ENCODE measurements at regions not wholly inside any gene's neighbourhood (a gene's known extent, or its start where the extent isn't known, plus 50 kb on each side); places are given as distances from the start of the nearest gene placed in this dataset.
"Not testable (repeated sequence)": the region's sequence is repeated elsewhere in the genome, so short reads cannot be mapped to it uniquely, and the experiment has no call there.

DNA sequence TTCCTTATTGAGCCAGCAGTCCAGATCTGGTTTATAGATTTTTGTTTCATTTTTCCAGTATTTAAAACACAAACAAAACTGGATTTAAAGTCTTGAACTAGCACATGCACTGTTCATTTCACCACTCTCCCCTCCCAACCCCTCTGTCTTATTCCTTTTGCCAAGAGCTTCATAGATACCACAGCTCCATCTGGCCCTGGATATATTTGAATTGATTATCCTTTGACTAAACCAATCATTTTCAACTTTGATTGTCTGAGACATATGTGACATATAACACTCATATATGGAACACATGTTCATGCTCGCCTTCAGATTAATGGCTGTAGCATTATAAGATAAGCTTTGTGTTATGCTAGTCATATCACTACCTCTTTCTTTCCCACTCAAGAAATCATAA, 376.6 kb upstream of the NAALADL2 start:
- H3K9me3 ChIP-seq (ENCODE audit: control insufficient read depth in 3 of 3, low read length in 3 of 3) = no peaks in the 10 kb centered on the region
- no peak overlapping the region for H3K27ac ChIP-seq (ENCODE audit: low read depth, low read length)
- no peak overlapping the region for H3K4me3 ChIP-seq (ENCODE audit: low read length in 3 of 3)

GRCh38 chr3:174483254-174483653, 375.9 kb upstream of the NAALADL2 start:
- Histone ChIP-seq H3K27me3 (ENCODE audit: control insufficient read depth in 3 of 3, insufficient read depth in 3 of 3, low read length in 3 of 3) (no peaks in the 10 kb centered on the region), H3K4me3 (ENCODE audit: low read length in 3 of 3) (no peak overlapping the region), H3K9me3 (ENCODE audit: control insufficient read depth in 3 of 3, low read length in 3 of 3) (no peaks in the 10 kb centered on the region), H3K9ac (ENCODE audit: low read depth in 1 of 3, low read length in 3 of 3) (no peak overlapping the region), H3K4me1 (ENCODE audit: control insufficient read depth in 3 of 3, insufficient read depth in 3 of 3, low read length in 3 of 3) (no peaks in the 10 kb centered on the region), H3K27ac (ENCODE audit: low read depth, low read length) (no peak overlapping the region), H3K36me3 (ENCODE audit: control insufficient read depth in 3 of 3, insufficient read depth in 3 of 3, low read length in 3 of 3) (no peaks in the 10 kb centered on the region)

More for the DNA sequence above, 376.6 kb upstream of the NAALADL2 start:
- Histone ChIP-seq H3K27me3 (ENCODE audit: control insufficient read depth in 3 of 3, insufficient read depth in 3 of 3, low read length in 3 of 3) (no peaks in the 10 kb centered on the region), H3K36me3 (ENCODE audit: control insufficient read depth in 3 of 3, insufficient read depth in 3 of 3, low read length in 3 of 3) (no peaks in the 10 kb centered on the region), H3K9ac (ENCODE audit: low read depth in 1 of 3, low read length in 3 of 3) (no peak overlapping the region), H3K4me1 (ENCODE audit: control insufficient read depth in 3 of 3, insufficient read depth in 3 of 3, low read length in 3 of 3) (no peaks in the 10 kb centered on the region)

DNA sequence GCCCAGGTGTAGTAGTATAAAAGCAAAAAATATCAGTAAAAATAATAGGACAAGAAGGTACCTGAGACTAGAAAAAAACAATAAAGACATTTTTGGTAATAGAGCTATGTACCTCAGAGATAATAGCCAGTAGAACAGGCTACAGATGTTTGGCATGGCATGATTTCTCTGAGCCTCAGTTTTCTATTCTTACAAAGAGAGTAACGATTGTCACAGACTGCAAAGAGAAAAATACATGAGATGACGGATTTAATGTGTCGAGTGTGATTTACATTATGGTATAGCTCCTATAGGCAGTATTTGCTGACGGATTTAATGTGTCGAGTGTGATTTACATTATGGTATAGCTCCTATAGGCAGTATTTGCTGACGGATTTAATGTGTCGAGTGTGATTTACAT, 375.3 kb upstream of the NAALADL2 start:
- not testable (repeated sequence) for H3K4me3 ChIP-seq (ENCODE audit: low read length in 3 of 3); H3K36me3 ChIP-seq (ENCODE audit: control insufficient read depth in 3 of 3, insufficient read depth in 3 of 3, low read length in 3 of 3); H3K27ac ChIP-seq (ENCODE audit: low read depth, low read length); H3K9ac ChIP-seq (ENCODE audit: low read depth in 1 of 3, low read length in 3 of 3); H3K4me1 ChIP-seq (ENCODE audit: control insufficient read depth in 3 of 3, insufficient read depth in 3 of 3, low read length in 3 of 3); H3K9me3 ChIP-seq (ENCODE audit: control insufficient read depth in 3 of 3, low read length in 3 of 3); H3K27me3 ChIP-seq (ENCODE audit: control insufficient read depth in 3 of 3, insufficient read depth in 3 of 3, low read length in 3 of 3)

DNA sequence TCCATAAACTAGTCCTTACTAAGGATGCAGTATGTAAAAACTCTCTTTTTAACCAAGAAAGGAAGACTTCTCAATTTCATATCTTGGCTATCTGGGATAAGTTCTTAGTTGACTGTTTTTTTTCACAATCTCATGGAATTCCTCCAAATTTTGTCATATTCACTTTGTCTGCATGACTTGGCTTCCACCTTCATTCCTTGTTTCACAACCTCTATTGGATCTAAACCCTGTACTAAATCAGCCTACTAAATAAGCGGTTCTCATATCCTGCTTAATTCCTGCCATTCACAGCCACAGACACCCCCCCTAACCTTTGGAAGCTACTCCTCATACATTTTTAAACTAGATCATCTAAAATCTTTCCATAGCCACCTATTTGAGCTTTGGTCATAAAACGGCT, 370.6 kb upstream of the NAALADL2 start:
- Histone ChIP-seq H3K9ac (ENCODE audit: low read depth in 1 of 3, low read length in 3 of 3) (no peak overlapping the region), H3K27ac (ENCODE audit: low read depth, low read length) (no peak overlapping the region), H3K36me3 (ENCODE audit: control insufficient read depth in 3 of 3, insufficient read depth in 3 of 3, low read length in 3 of 3) (no peaks in the 10 kb centered on the region), H3K4me3 (ENCODE audit: low read length in 3 of 3) (no peak overlapping the region), H3K9me3 (ENCODE audit: control insufficient read depth in 3 of 3, low read length in 3 of 3) (no peaks in the 10 kb centered on the region), H3K4me1 (ENCODE audit: control insufficient read depth in 3 of 3, insufficient read depth in 3 of 3, low read length in 3 of 3) (no peaks in the 10 kb centered on the region), H3K27me3 (ENCODE audit: control insufficient read depth in 3 of 3, insufficient read depth in 3 of 3, low read length in 3 of 3) (no peaks in the 10 kb centered on the region)

DNA sequence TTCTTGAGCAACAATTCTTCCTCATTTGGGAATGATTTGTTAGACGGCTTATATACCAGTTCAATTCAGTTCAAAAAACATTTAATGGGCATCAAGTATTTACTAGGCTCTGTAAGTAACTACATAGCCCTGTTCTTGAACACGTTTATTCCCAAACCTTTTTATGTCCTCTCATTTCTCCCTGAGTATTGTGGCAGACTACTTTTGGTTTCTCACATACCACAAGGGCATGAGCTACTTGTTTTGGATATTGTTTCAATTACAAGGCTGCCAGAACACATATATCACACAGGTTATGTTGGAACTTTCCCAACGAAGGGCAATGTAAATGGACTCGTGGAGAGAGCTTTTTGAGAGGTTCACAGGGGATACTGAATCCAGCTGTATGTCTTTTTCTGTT, 363.8 kb upstream of the NAALADL2 start:
- H3K27ac ChIP-seq (ENCODE audit: low read depth, low read length) = no peak overlapping the region
- H3K36me3 ChIP-seq (ENCODE audit: control insufficient read depth in 3 of 3, insufficient read depth in 3 of 3, low read length in 3 of 3) = no peaks in the 10 kb centered on the region
- H3K4me3 ChIP-seq (ENCODE audit: low read length in 3 of 3) = no peak overlapping the region
- H3K9ac ChIP-seq (ENCODE audit: low read depth in 1 of 3, low read length in 3 of 3) = no peak overlapping the region
- no peaks in the 10 kb centered on the region for H3K27me3 ChIP-seq (ENCODE audit: control insufficient read depth in 3 of 3, insufficient read depth in 3 of 3, low read length in 3 of 3)
- H3K4me1 ChIP-seq (ENCODE audit: control insufficient read depth in 3 of 3, insufficient read depth in 3 of 3, low read length in 3 of 3) = no peaks in the 10 kb centered on the region
- no peaks in the 10 kb centered on the region for H3K9me3 ChIP-seq (ENCODE audit: control insufficient read depth in 3 of 3, low read length in 3 of 3)

DNA sequence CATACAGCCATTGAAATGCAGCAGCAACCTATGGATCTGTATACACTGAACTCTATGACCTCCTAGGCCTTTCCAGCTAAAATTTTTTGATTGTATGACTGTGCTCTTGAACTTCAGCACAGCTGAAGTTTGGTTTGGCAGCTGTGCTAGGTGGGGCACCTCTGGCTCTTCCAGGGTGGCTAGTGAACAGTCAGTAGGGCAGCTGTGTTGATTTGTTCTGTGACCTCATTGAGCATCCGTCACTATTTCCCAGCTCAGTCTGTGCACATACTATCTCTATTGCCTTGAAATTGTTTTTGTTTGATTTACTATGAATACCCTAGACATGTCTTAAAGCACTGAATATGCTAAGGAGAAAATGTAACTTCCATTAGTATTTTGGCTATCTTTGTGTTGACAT, 363.2 kb upstream of the NAALADL2 start:
- Histone ChIP-seq H3K36me3 (ENCODE audit: control insufficient read depth in 3 of 3, insufficient read depth in 3 of 3, low read length in 3 of 3) (no peaks in the 10 kb centered on the region), H3K27ac (ENCODE audit: low read depth, low read length) (no peak overlapping the region), H3K4me3 (ENCODE audit: low read length in 3 of 3) (no peak overlapping the region), H3K9me3 (ENCODE audit: control insufficient read depth in 3 of 3, low read length in 3 of 3) (no peaks in the 10 kb centered on the region), H3K27me3 (ENCODE audit: control insufficient read depth in 3 of 3, insufficient read depth in 3 of 3, low read length in 3 of 3) (no peaks in the 10 kb centered on the region), H3K4me1 (ENCODE audit: control insufficient read depth in 3 of 3, insufficient read depth in 3 of 3, low read length in 3 of 3) (no peaks in the 10 kb centered on the region), H3K9ac (ENCODE audit: low read depth in 1 of 3, low read length in 3 of 3) (no peak overlapping the region)

DNA sequence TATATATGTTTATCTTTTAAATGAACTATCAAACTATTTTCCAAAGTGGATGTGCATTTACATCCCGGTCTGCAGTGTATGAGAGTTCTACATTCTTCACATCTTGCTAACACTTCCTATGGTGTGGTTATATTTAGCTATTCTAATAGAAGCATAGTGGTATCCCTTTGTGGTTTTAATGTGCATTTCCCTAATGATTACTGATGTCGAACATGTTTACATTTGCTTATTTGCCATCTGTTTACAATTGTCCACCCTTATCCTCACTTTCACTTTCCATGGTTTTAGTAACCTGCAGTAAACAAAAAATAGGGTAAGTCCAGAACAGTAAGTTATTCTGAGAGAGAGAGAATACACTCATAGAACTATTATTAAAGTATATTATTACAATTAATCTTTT, 360.5 kb upstream of the NAALADL2 start:
- H3K27ac ChIP-seq (ENCODE audit: low read depth, low read length) = no peak overlapping the region
- no peaks in the 10 kb centered on the region for H3K4me1 ChIP-seq (ENCODE audit: control insufficient read depth in 3 of 3, insufficient read depth in 3 of 3, low read length in 3 of 3)
- no peaks in the 10 kb centered on the region for H3K27me3 ChIP-seq (ENCODE audit: control insufficient read depth in 3 of 3, insufficient read depth in 3 of 3, low read length in 3 of 3)

GRCh38 chr3:174505266-174505665, 353.9 kb upstream of the NAALADL2 start:
- Histone ChIP-seq H3K4me3 (ENCODE audit: low read length in 3 of 3) (no peak overlapping the region), H3K9ac (ENCODE audit: low read depth in 1 of 3, low read length in 3 of 3) (no peak overlapping the region), H3K27ac (ENCODE audit: low read depth, low read length) (no peak overlapping the region), H3K27me3 (ENCODE audit: control insufficient read depth in 3 of 3, insufficient read depth in 3 of 3, low read length in 3 of 3) (no peaks in the 10 kb centered on the region), H3K9me3 (ENCODE audit: control insufficient read depth in 3 of 3, low read length in 3 of 3) (no peaks in the 10 kb centered on the region), H3K36me3 (ENCODE audit: control insufficient read depth in 3 of 3, insufficient read depth in 3 of 3, low read length in 3 of 3) (no peaks in the 10 kb centered on the region), H3K4me1 (ENCODE audit: control insufficient read depth in 3 of 3, insufficient read depth in 3 of 3, low read length in 3 of 3) (no peaks in the 10 kb centered on the region)

More for the DNA sequence above, 360.5 kb upstream of the NAALADL2 start:
- Histone ChIP-seq H3K9me3 (ENCODE audit: control insufficient read depth in 3 of 3, low read length in 3 of 3) (no peaks in the 10 kb centered on the region), H3K4me3 (ENCODE audit: low read length in 3 of 3) (no peak overlapping the region), H3K36me3 (ENCODE audit: control insufficient read depth in 3 of 3, insufficient read depth in 3 of 3, low read length in 3 of 3) (no peaks in the 10 kb centered on the region), H3K9ac (ENCODE audit: low read depth in 1 of 3, low read length in 3 of 3) (no peak overlapping the region)

- Histone ChIP-seq H3K9ac (ENCODE audit: low read depth in 1 of 3, low read length in 3 of 3) (no peak overlapping the region), H3K4me3 (ENCODE audit: low read length in 3 of 3) (no peak overlapping the region), H3K4me1 (ENCODE audit: control insufficient read depth in 3 of 3, insufficient read depth in 3 of 3, low read length in 3 of 3) (no peaks in the 10 kb centered on the region)
Measured at GRCh38 chr3:174524203-174524602, 334.9 kb upstream of the NAALADL2 start.

DNA sequence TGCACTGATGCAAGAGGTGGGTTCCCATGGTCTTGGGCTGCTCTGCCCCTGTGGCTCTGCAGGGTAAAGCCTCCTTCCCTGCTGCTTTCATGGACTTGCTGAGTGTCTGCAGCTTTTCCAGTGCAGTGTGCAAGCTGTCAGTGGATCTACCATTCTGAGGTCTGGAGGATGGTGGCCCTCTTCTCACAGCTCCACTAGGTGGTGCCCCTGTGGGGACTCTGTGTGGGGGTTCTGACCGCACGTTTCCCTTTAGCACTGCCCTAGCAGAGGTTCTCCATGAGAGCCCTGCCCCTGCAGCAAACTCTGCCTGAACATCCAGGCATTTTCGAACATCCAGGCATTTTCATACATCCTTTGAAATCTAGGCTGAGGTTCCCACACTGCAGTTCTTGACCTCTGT, 329.8 kb upstream of the NAALADL2 start:
- Histone ChIP-seq H3K9ac (ENCODE audit: low read depth in 1 of 3, low read length in 3 of 3) (no peak overlapping the region), H3K27me3 (ENCODE audit: control insufficient read depth in 3 of 3, insufficient read depth in 3 of 3, low read length in 3 of 3) (no peaks in the 10 kb centered on the region), H3K9me3 (ENCODE audit: control insufficient read depth in 3 of 3, low read length in 3 of 3) (no peaks in the 10 kb centered on the region), H3K27ac (ENCODE audit: low read depth, low read length) (no peak overlapping the region), H3K4me1 (ENCODE audit: control insufficient read depth in 3 of 3, insufficient read depth in 3 of 3, low read length in 3 of 3) (no peaks in the 10 kb centered on the region), H3K36me3 (ENCODE audit: control insufficient read depth in 3 of 3, insufficient read depth in 3 of 3, low read length in 3 of 3) (no peaks in the 10 kb centered on the region), H3K4me3 (ENCODE audit: low read length in 3 of 3) (no peak overlapping the region)

More at GRCh38 chr3:174524203-174524602, 334.9 kb upstream of the NAALADL2 start:
- Histone ChIP-seq H3K36me3 (ENCODE audit: control insufficient read depth in 3 of 3, insufficient read depth in 3 of 3, low read length in 3 of 3) (no peaks in the 10 kb centered on the region), H3K27me3 (ENCODE audit: control insufficient read depth in 3 of 3, insufficient read depth in 3 of 3, low read length in 3 of 3) (no peaks in the 10 kb centered on the region), H3K9me3 (ENCODE audit: control insufficient read depth in 3 of 3, low read length in 3 of 3) (no peaks in the 10 kb centered on the region), H3K27ac (ENCODE audit: low read depth, low read length) (no peak overlapping the region)
